H9 (cell line): ENCODE measurements at regions not wholly inside any gene's neighbourhood (a gene's known extent, or its start where the extent isn't known, plus 50 kb on each side); places are given as distances from the start of the nearest gene placed in this dataset.
A peak's percentile ranks its signal among the peaks of the same experiment; 100 is the strongest.

ENCODE experiments used
- DNase-seq: peaks from one replicate; pipeline ENCODE4 v3.0.0-alpha.2; 2017
- H2AFZ ChIP-seq: one replicate; pipeline ENCODE4 v1.6.1; 2013; ENCODE audit warnings: mild to moderate bottlenecking, low read length, control low read depth, moderate library complexity
- H2AK5ac ChIP-seq: 2 replicates; pipeline ENCODE4 v1.6.1; 2013; ENCODE audit warnings: low read length, control low read depth, mixed read lengths; ENCODE audit not compliant: insufficient read length
- H2BK120ac ChIP-seq: one replicate; pipeline ENCODE4 v1.6.1; 2013; ENCODE audit warnings: low read depth, mild to moderate bottlenecking, low read length, control low read depth, inconsistent platforms; ENCODE audit not compliant: poor library complexity, severe bottlenecking
- H2BK12ac ChIP-seq: 2 replicates; pipeline ENCODE4 v1.6.1; 2013; ENCODE audit warnings: low read length, control low read depth, mixed read lengths, low read depth; ENCODE audit not compliant: insufficient read length
- H2BK15ac ChIP-seq: 2 replicates; pipeline ENCODE4 v1.6.1; 2013; ENCODE audit warnings: low read depth, low read length, control low read depth
- H2BK20ac ChIP-seq: one replicate; pipeline ENCODE4 v1.6.1; 2013; ENCODE audit warnings: low read depth, mild to moderate bottlenecking, low read length, control low read depth, inconsistent platforms; ENCODE audit not compliant: poor library complexity, severe bottlenecking
- H2BK5ac ChIP-seq: 2 replicates; pipeline ENCODE4 v1.6.1; 2013; ENCODE audit warnings: low read length, control low read depth, mixed read lengths; ENCODE audit not compliant: insufficient read length
- H3K14ac ChIP-seq: 2 replicates; pipeline ENCODE4 v1.6.1; 2013; ENCODE audit warnings: low read length, control low read depth; ENCODE audit not compliant: insufficient read depth
- H3K18ac ChIP-seq: 2 replicates; pipeline ENCODE4 v1.6.1; 2013; ENCODE audit warnings: low read depth, mild to moderate bottlenecking, mixed read lengths, low read length, control low read depth; ENCODE audit not compliant: insufficient read length
- H3K23ac ChIP-seq: 2 replicates; pipeline ENCODE4 v1.6.1; 2013; ENCODE audit warnings: low read length, control low read depth, mixed read lengths, low read depth; ENCODE audit not compliant: insufficient read length
- H3K23me2 ChIP-seq: 2 replicates; pipeline ENCODE4 v1.6.1; 2013; ENCODE audit warnings: low read depth, mild to moderate bottlenecking, mixed read lengths, low read length, control low read depth; ENCODE audit not compliant: insufficient read length, poor library complexity, severe bottlenecking
- H3K27ac ChIP-seq: 2 replicates; pipeline ENCODE4 v1.5.1; 2013; ENCODE audit warnings: low read length, control low read depth, mixed read lengths, low read depth; ENCODE audit not compliant: insufficient read length
- H3K27me3 ChIP-seq: 2 replicates; pipeline ENCODE4 v1.6.1; 2013; ENCODE audit warnings: low read length, control low read depth, inconsistent platforms; ENCODE audit not compliant: insufficient read depth
- H3K4ac ChIP-seq: 2 replicates; pipeline ENCODE4 v1.6.1; 2013; ENCODE audit warnings: low read depth, mild to moderate bottlenecking, control low read depth, inconsistent platforms, low read length, moderate library complexity
- H3K4me1 ChIP-seq: 2 replicates; pipeline ENCODE4 v1.6.1; 2013; ENCODE audit warnings: low read length, control low read depth, inconsistent platforms; ENCODE audit not compliant: insufficient read depth
- H3K4me2 ChIP-seq: 2 replicates; pipeline ENCODE4 v1.6.1; 2013; ENCODE audit warnings: low read length, control low read depth, mixed read lengths; ENCODE audit not compliant: insufficient read length, insufficient read depth
- H3K56ac ChIP-seq: 2 replicates; pipeline ENCODE4 v1.6.1; 2013; ENCODE audit warnings: low read depth, mild to moderate bottlenecking, mixed read lengths, low read length, control low read depth; ENCODE audit not compliant: insufficient read length
- H3K79me1 ChIP-seq: 2 replicates; pipeline ENCODE4 v1.6.1; 2013; ENCODE audit warnings: low read depth, mild to moderate bottlenecking, moderate library complexity, low read length, control low read depth, inconsistent platforms; ENCODE audit not compliant: insufficient read depth, poor library complexity, severe bottlenecking
- H3K79me2 ChIP-seq: 2 replicates; pipeline ENCODE4 v1.6.1; 2013; ENCODE audit warnings: low read length, control low read depth, inconsistent platforms; ENCODE audit not compliant: insufficient read depth
- H3K9ac ChIP-seq: 2 replicates; pipeline ENCODE4 v1.6.1; 2013; ENCODE audit warnings: low read length, control low read depth, mixed read lengths; ENCODE audit not compliant: insufficient read length; ENCODE audit errors: extremely low read depth
- H3K9me3 ChIP-seq: one replicate; pipeline ENCODE4 v1.6.1; 2013; ENCODE audit warnings: low read depth, low read length, inconsistent platforms; ENCODE audit not compliant: control insufficient read depth
- H3T11ph ChIP-seq: one replicate; pipeline ENCODE4 v1.6.1; 2013; ENCODE audit warnings: mild to moderate bottlenecking, low read length, control low read depth, inconsistent platforms
- H4K20me1 ChIP-seq: one replicate; pipeline ENCODE4 v1.6.1; 2013; ENCODE audit not compliant: control insufficient read depth, insufficient read length, insufficient read depth
- H4K5ac ChIP-seq: 2 replicates; pipeline ENCODE4 v1.6.1; 2013; ENCODE audit warnings: low read depth, mild to moderate bottlenecking, mixed read lengths, low read length, control low read depth; ENCODE audit not compliant: insufficient read length
- H4K8ac ChIP-seq: replicated peaks from 2 replicates; pipeline ENCODE4 v1.6.1; 2013; ENCODE audit warnings: low read length, control low read depth, mixed read lengths, low read depth; ENCODE audit not compliant: insufficient read length
- H4K91ac ChIP-seq: 2 replicates; pipeline ENCODE4 v1.6.1; 2013; ENCODE audit warnings: low read depth, mild to moderate bottlenecking, moderate library complexity, mixed read lengths, low read length, control low read depth; ENCODE audit not compliant: insufficient read length
- H3K27ac Mint-ChIP-seq, 3 experiments: 2 replicates in 2 of 3; 3 replicates in 1 of 3; pipeline ENCODE4 v1.8.0; 2020 to 2021; ENCODE audit warnings: mixed read lengths in 3 of 3, mild to moderate bottlenecking in 1 of 3, moderate library complexity in 1 of 3
- H3K27me3 Mint-ChIP-seq: 2 replicates; pipeline ENCODE4 v1.8.0; 2021; ENCODE audit warnings: low read depth, mild to moderate bottlenecking, moderate library complexity, mixed read lengths
- H3K36me3 Mint-ChIP-seq, 3 experiments: 2 replicates in 2 of 3; 3 replicates in 1 of 3; pipeline ENCODE4 v1.8.0; 2020 to 2021; ENCODE audit warnings: low read depth in 3 of 3, mixed read lengths in 3 of 3; ENCODE audit not compliant: insufficient read depth in 1 of 3
- H3K4me1 Mint-ChIP-seq, 2 experiments: 2 replicates each; pipeline ENCODE4 v1.8.0; 2020; ENCODE audit warnings: mixed read lengths in 2 of 2
- H3K4me3 Mint-ChIP-seq, 2 experiments: 2 replicates in 1 of 2; 3 replicates in 1 of 2; pipeline ENCODE4 v1.8.0; 2020 to 2021; ENCODE audit warnings: mild to moderate bottlenecking in 2 of 2, mixed read lengths in 2 of 2, moderate library complexity in 1 of 2
- H3K9me3 Mint-ChIP-seq, 2 experiments: 2 replicates in 1 of 2; 3 replicates in 1 of 2; pipeline ENCODE4 v1.8.0; 2020; ENCODE audit warnings: mild to moderate bottlenecking in 2 of 2, mixed read lengths in 2 of 2, moderate library complexity in 1 of 2
- WGBS: extraction: QIAGEN DNeasy Blood & Tissue Kit; methylation state at CpG from one replicate; pipeline ENCODE4 v1.1.7; 2013; ENCODE audit warnings: missing lambda C conversion rate, low lambda C conversion rate, mixed read lengths; ENCODE audit not compliant: insufficient read length; ENCODE audit errors: extremely low coverage; 5-methylcytosine and 5-hydroxymethylcytosine counted together
- TF ChIP-seq, protein P1 (sequence below): fragments of 200-600 bp; sonication (generic); conservative IDR thresholded peaks from 3 replicates; pipeline ENCODE4 v1.8.0; 2021; ENCODE audit warnings: antibody characterized with exemption, mild to moderate bottlenecking

DNA sequence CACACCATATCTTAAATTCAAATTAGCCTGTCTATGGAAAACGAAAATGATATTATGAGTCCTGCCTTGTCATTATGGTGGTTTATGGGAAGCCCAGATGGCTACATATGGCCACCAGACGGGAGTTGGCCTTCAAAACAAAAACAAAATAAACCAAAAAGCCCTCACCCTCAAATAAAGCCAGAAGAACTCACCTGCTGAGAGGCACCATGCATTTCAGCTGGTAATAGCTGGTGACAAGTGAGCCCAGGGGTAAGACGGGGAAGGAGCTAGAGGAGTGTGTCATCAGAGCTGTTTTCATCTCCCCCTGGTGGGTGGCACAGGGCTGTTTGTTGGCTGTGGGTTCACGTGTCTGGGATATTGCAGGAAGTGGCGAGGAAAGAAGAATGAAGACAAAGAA, 152.9 kb downstream of the EFNB2 start:
- no peak overlapping the region for H3K27ac Mint-ChIP-seq
- Histone ChIP-seq H3K23me2 (no peaks in the 10 kb centered on the region), H3K9ac (no peak overlapping the region), H3K9me3 (no peaks in the 10 kb centered on the region), H3K79me1 (no peaks in the 10 kb centered on the region), H4K5ac (no peak overlapping the region), H2BK120ac (no peak overlapping the region), H3K79me2 (no peaks in the 10 kb centered on the region), H2BK12ac (no peak overlapping the region), H2BK5ac (no peak overlapping the region), H3K4me2 (no peak overlapping the region), H4K8ac (no peak overlapping the region), H3K27ac (no peak overlapping the region), H2AK5ac (no peak overlapping the region), H2BK15ac (no peak overlapping the region), H3K27me3 (no peaks in the 10 kb centered on the region), H3K4ac (no peak overlapping the region), H3K18ac (no peak overlapping the region), H2AFZ (no peak overlapping the region), H3K23ac (no peak overlapping the region), H3T11ph (no peak overlapping the region), H3K4me1 (no peaks in the 10 kb centered on the region), H3K56ac (no peak overlapping the region), H3K14ac (no peak overlapping the region), H4K20me1 (no peaks in the 10 kb centered on the region), H4K91ac (no peak overlapping the region), H2BK20ac (no peak overlapping the region)
- WGBS, result no CpG with 5 or more reads among the region's 5 CpGs
- no peaks in the 10 kb centered on the region for H3K9me3 Mint-ChIP-seq
- no peak for DNase-seq
- H3K4me3 Mint-ChIP-seq, result no peak overlapping the region
- TF ChIP-seq, protein P1, sequence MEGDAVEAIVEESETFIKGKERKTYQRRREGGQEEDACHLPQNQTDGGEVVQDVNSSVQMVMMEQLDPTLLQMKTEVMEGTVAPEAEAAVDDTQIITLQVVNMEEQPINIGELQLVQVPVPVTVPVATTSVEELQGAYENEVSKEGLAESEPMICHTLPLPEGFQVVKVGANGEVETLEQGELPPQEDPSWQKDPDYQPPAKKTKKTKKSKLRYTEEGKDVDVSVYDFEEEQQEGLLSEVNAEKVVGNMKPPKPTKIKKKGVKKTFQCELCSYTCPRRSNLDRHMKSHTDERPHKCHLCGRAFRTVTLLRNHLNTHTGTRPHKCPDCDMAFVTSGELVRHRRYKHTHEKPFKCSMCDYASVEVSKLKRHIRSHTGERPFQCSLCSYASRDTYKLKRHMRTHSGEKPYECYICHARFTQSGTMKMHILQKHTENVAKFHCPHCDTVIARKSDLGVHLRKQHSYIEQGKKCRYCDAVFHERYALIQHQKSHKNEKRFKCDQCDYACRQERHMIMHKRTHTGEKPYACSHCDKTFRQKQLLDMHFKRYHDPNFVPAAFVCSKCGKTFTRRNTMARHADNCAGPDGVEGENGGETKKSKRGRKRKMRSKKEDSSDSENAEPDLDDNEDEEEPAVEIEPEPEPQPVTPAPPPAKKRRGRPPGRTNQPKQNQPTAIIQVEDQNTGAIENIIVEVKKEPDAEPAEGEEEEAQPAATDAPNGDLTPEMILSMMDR, result peak; percentile 27; the same call in 2 of the 3 replicates
- no peaks in the 10 kb centered on the region; a peak in 1 of 7 replicates for H3K36me3 Mint-ChIP-seq
- peaks cover 20 to 21% of the 10 kb centered on the region in 2 experiments for H3K4me1 Mint-ChIP-seq
- no peaks in the 10 kb centered on the region for H3K27me3 Mint-ChIP-seq
